ENCODE measurements at regions not wholly inside any gene's neighbourhood (a gene's known extent, or its start where the extent isn't known, plus 50 kb on each side); places are given as distances from the start of the nearest gene placed in this dataset.

GRCh38 chr12:131455218-131455506 lies 255.7 kb upstream of the SFSWAP start:
- TF ChIP-seq, protein P1, sequence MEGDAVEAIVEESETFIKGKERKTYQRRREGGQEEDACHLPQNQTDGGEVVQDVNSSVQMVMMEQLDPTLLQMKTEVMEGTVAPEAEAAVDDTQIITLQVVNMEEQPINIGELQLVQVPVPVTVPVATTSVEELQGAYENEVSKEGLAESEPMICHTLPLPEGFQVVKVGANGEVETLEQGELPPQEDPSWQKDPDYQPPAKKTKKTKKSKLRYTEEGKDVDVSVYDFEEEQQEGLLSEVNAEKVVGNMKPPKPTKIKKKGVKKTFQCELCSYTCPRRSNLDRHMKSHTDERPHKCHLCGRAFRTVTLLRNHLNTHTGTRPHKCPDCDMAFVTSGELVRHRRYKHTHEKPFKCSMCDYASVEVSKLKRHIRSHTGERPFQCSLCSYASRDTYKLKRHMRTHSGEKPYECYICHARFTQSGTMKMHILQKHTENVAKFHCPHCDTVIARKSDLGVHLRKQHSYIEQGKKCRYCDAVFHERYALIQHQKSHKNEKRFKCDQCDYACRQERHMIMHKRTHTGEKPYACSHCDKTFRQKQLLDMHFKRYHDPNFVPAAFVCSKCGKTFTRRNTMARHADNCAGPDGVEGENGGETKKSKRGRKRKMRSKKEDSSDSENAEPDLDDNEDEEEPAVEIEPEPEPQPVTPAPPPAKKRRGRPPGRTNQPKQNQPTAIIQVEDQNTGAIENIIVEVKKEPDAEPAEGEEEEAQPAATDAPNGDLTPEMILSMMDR (IDR thresholded peaks at IDR 0.05 in 4 of 5, conservative IDR thresholded peaks at IDR 0.05 in 1 of 5): no peak
- TF ChIP-seq POLR2A (IDR thresholded peaks at IDR 0.05): no peak

Data from gastrocnemius medialis (tissue), 4 donors.